HepG2 (cell line): ENCODE measurements at regions not wholly inside any gene's neighbourhood (a gene's known extent, or its start where the extent isn't known, plus 50 kb on each side); places are given as distances from the start of the nearest gene placed in this dataset.

ENCODE experiments used
- MED8 ChIP-seq: sonication (generic); formaldehyde crosslinking; IDR thresholded peaks from 2 replicates; pipeline ENCODE4 v1.8.1; 2023; ENCODE audit warnings: mild to moderate bottlenecking, missing genetic modification reagents; ENCODE audit not compliant: insufficient replicate concordance
- MYNN ChIP-seq: sonication (generic); formaldehyde crosslinking; IDR thresholded peaks from 2 replicates; pipeline ENCODE4 v1.4.0; 2020; ENCODE audit warnings: mild to moderate bottlenecking, low read depth, missing genetic modification reagents
- RNF2 ChIP-seq: fragments of 450-650 bp; conservative IDR thresholded peaks from 2 replicates; pipeline ENCODE4 v1.6.1; 2016; ENCODE audit warnings: low read depth
- SKI ChIP-seq: fragments of 450-650 bp; IDR thresholded peaks from one replicate; pipeline ENCODE4 v1.6.1; 2018; ENCODE audit warnings: mild to moderate bottlenecking; ENCODE audit not compliant: partially characterized antibody
- ZNF12 ChIP-seq: sonication (generic); formaldehyde crosslinking; IDR thresholded peaks from 2 replicates; pipeline ENCODE4 v1.5.0; 2020; ENCODE audit warnings: missing genetic modification reagents
- ZNF446 ChIP-seq: sonication (generic); formaldehyde crosslinking; IDR thresholded peaks from 2 replicates; pipeline ENCODE4 v1.5.0; 2020; ENCODE audit warnings: mild to moderate bottlenecking, missing genetic modification reagents
- TF ChIP-seq, protein P1 (sequence below): sonication (generic); formaldehyde crosslinking; IDR thresholded peaks from 2 replicates; pipeline ENCODE4 v1.4.0; 2020; ENCODE audit warnings: missing genetic modification reagents
- TF ChIP-seq, protein P2 (sequence below): IDR thresholded peaks from 2 replicates; pipeline ENCODE4 v1.6.1; 2016; ENCODE audit warnings: missing compliant biosample characterization, missing genetic modification reagents, borderline replicate concordance
- TF ChIP-seq, protein P3 (sequence below): sonication (generic); formaldehyde crosslinking; IDR thresholded peaks from 2 replicates; pipeline ENCODE4 v1.8.0; 2022; ENCODE audit warnings: missing genetic modification reagents, mild to moderate bottlenecking, inconsistent platforms, borderline replicate concordance
- TF ChIP-seq, protein P4 (sequence below): sonication (generic); formaldehyde crosslinking; IDR thresholded peaks from 2 replicates; pipeline ENCODE4 v1.4.0; 2020; ENCODE audit warnings: mild to moderate bottlenecking, missing genetic modification reagents, borderline replicate concordance

DNA sequence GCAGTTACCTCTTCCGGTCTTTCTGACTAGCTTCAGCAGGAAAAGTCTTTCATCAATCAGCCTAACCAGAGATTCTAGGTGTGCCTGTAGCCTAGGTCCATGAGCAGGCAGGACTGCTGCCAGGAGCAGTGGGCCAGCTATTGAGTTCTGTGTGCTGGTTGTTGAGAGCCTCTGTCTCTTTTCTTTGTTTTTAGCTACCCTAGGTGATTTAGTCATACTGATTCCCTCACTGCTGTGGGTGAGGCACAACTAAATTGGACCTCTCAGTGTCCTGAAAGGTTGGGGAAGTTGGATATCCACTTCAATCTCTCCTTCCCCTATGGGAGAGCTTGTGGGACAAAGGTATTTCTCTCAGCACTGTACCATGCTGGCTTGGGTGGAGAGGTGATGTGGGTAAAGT is 354.9 kb downstream of the GPAT3 start (continued):
- TF ChIP-seq, protein P1, sequence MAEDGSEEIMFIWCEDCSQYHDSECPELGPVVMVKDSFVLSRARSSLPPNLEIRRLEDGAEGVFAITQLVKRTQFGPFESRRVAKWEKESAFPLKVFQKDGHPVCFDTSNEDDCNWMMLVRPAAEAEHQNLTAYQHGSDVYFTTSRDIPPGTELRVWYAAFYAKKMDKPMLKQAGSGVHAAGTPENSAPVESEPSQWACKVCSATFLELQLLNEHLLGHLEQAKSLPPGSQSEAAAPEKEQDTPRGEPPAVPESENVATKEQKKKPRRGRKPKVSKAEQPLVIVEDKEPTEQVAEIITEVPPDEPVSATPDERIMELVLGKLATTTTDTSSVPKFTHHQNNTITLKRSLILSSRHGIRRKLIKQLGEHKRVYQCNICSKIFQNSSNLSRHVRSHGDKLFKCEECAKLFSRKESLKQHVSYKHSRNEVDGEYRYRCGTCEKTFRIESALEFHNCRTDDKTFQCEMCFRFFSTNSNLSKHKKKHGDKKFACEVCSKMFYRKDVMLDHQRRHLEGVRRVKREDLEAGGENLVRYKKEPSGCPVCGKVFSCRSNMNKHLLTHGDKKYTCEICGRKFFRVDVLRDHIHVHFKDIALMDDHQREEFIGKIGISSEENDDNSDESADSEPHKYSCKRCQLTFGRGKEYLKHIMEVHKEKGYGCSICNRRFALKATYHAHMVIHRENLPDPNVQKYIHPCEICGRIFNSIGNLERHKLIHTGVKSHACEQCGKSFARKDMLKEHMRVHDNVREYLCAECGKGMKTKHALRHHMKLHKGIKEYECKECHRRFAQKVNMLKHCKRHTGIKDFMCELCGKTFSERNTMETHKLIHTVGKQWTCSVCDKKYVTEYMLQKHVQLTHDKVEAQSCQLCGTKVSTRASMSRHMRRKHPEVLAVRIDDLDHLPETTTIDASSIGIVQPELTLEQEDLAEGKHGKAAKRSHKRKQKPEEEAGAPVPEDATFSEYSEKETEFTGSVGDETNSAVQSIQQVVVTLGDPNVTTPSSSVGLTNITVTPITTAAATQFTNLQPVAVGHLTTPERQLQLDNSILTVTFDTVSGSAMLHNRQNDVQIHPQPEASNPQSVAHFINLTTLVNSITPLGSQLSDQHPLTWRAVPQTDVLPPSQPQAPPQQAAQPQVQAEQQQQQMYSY (CRISPR knock-in tag): no peak
- TF ChIP-seq, protein P2, sequence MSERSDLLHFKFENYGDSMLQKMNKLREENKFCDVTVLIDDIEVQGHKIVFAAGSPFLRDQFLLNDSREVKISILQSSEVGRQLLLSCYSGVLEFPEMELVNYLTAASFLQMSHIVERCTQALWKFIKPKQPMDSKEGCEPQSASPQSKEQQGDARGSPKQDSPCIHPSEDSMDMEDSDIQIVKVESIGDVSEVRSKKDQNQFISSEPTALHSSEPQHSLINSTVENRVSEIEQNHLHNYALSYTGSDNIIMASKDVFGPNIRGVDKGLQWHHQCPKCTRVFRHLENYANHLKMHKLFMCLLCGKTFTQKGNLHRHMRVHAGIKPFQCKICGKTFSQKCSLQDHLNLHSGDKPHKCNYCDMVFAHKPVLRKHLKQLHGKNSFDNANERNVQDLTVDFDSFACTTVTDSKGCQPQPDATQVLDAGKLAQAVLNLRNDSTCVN (CRISPR knock-in tag): no peak
- TF ChIP-seq MED8: no peak
- TF ChIP-seq SKI: no peak
- no peak for TF ChIP-seq RNF2
- TF ChIP-seq, protein P3, sequence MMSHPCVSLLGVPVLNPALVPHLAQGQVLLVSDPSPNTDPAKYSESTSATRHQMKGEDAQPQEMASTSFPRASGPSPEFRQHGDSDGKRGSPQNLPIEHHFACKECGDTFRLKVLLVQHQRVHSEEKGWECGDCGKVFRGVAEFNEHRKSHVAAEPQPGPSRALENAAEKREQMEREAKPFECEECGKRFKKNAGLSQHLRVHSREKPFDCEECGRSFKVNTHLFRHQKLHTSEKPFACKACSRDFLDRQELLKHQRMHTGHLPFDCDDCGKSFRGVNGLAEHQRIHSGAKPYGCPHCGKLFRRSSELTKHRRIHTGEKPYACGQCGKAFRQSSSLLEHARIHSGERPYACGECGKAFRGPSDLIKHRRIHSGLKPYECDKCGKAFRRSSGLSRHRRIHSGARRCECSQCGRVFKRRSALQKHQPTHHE (CRISPR knock-in tag): no peak
- TF ChIP-seq ZNF12 (CRISPR knock-in tag): no peak
- no peak for TF ChIP-seq ZNF446
- TF ChIP-seq MYNN (CRISPR knock-in tag): no peak
- TF ChIP-seq, protein P4, sequence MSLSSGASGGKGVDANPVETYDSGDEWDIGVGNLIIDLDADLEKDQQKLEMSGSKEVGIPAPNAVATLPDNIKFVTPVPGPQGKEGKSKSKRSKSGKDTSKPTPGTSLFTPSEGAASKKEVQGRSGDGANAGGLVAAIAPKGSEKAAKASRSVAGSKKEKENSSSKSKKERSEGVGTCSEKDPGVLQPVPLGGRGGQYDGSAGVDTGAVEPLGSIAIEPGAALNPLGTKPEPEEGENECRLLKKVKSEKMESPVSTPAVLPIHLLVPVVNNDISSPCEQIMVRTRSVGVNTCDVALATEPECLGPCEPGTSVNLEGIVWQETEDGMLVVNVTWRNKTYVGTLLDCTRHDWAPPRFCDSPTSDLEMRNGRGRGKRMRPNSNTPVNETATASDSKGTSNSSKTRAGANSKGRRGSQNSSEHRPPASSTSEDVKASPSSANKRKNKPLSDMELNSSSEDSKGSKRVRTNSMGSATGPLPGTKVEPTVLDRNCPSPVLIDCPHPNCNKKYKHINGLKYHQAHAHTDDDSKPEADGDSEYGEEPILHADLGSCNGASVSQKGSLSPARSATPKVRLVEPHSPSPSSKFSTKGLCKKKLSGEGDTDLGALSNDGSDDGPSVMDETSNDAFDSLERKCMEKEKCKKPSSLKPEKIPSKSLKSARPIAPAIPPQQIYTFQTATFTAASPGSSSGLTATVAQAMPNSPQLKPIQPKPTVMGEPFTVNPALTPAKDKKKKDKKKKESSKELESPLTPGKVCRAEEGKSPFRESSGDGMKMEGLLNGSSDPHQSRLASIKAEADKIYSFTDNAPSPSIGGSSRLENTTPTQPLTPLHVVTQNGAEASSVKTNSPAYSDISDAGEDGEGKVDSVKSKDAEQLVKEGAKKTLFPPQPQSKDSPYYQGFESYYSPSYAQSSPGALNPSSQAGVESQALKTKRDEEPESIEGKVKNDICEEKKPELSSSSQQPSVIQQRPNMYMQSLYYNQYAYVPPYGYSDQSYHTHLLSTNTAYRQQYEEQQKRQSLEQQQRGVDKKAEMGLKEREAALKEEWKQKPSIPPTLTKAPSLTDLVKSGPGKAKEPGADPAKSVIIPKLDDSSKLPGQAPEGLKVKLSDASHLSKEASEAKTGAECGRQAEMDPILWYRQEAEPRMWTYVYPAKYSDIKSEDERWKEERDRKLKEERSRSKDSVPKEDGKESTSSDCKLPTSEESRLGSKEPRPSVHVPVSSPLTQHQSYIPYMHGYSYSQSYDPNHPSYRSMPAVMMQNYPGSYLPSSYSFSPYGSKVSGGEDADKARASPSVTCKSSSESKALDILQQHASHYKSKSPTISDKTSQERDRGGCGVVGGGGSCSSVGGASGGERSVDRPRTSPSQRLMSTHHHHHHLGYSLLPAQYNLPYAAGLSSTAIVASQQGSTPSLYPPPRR (CRISPR knock-in tag): no peak
- TF ChIP-seq, all 625 proteins: peak for 0
